GM21367 (cell line): ENCODE measurements at regions not wholly inside any gene's neighbourhood (a gene's known extent, or its start where the extent isn't known, plus 50 kb on each side); places are given as distances from the start of the nearest gene placed in this dataset.

Experiments used
- ATAC-seq: cut with Tn5 transposase; IDR thresholded peaks from one replicate; pipeline ENCODE4 v1.9.1; 2021; ENCODE audit not compliant: unreplicated experiment

DNA sequence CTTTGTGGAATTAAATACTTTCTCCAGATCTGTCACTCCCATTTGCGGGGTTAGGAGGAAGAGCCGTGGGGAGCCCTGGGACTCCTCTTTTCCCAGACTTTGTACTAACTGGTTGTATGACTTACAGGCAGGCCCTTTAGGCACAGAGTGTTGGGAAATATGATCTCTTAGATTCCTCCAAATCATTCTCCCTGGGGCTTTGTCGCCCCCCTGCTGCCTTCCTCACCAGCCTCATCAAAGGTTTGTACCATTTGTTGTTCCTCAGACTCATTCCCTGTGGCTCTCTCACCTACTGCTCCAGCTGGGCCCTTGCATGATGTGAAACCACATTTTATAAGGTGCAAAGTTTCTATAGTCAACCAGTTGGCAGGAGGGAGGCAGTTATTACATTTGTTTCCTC lies 56.4 kb downstream of the CRYGS start:
- no peak for ATAC-seq

- no peak for ATAC-seq
Observed at GRCh38 chr3:186487037-186487436, 57.1 kb downstream of the CRYGS start.

DNA sequence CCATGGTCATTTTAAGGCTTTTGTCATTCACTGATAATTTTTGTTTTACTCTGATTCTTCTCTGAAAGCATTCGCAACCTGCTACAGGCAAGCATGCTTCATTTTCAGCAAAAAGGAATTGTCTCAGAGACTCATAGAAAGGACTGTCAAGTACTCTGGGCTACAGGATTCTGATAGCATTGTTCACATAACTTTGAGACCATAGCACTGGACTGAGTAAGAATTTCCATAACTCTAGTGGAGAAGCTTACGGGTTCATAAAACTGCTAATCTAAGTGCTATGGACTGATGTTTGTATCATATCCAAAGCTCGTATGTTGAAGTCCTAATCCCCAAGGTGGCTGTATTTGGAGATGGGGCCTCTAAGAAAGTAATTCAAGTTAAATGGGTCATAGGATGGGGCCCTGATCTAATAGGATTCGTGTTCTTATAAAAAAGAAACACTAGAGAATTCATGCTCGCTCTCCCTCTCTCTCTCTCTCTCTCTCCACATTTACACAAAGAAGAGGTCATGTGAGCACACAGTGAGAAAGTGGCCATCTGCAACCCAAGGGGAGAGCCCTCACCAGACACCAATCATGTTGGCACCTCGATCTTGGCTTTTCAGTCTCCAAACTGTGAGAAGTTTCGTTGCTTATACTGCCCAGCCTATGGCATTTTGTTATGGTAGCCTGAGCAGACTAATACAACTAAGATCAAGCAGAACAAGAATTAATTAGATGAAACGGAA lies 60.4 kb downstream of the CRYGS start:
- ATAC-seq: no peak

- no peak for ATAC-seq
Observed at GRCh38 chr3:186481526-186481925, 62.7 kb downstream of the CRYGS start.

DNA sequence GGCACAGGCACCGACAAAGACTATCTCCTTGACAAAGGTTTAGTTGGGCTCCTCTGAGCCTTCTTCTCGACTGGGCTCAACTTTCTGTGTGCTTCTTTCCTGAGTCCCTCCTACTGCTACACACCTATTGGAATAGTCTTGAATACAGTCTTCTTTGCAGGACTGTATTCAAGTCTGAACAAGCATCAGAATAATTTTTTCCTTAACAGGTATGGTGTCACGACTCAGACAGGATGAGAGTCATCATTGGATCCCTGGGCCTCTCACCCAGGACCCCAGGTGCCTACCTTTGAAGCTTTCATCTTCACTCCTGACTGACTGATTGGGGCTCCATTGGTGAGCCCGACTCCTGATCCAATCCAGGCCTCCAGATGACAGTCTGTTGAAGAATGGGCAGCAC lies 66.3 kb downstream of the CRYGS start:
- ATAC-seq: no peak

DNA sequence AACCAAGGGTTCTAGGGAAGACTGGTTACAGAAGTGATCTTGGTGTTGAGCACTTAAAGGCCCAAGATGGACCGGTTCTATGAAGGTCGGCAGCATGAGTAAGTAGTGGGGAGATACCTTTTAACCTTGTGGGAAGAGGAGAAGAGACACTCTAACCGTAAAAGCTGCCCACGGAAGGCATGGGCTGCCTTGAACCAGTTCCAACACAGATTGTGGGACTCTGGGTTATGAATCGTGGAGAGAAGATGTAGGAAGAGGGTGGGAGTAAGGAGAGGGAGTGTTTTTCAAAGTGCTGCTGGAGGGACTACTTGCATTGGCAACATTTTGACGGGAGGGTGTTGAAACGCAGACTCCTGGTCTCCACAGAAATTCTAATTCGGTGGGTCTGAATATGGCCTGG lies 67.1 kb downstream of the CRYGS start:
- ATAC-seq: no peak

- ATAC-seq: no peak
Observed at GRCh38 chr3:186476541-186476940, 67.6 kb downstream of the CRYGS start.

DNA sequence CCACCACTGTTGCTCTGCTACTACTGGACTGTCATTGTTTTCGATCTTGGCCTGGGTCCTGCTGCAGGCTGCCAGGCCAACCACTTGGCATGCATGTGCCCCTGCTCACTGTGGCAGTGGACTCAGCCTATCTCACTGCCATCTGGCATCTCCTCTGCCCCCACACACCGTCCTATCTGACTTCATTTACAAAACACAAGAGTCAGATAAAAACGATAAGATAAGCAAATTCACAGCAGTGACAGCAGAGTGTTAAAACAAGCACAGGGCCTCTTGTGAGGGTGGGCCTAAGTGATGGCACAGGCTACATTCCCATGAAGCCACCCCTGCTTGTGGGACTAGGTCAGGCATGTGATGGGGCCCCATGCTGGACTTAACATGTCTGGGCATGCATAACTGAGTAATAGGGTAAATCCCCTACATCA lies 68.1 kb downstream of the CRYGS start:
- ATAC-seq: no peak

GRCh38 chr3:186473166-186473565 lies 71.0 kb downstream of the CRYGS start:
- no peak for ATAC-seq

- no peak for ATAC-seq
Observed at GRCh38 chr3:186472456-186473008, 71.6 kb downstream of the CRYGS start.

- ATAC-seq: no peak
Observed at GRCh38 chr3:186471771-186472170, 72.4 kb downstream of the CRYGS start.

GRCh38 chr3:186469525-186469924 lies 74.7 kb downstream of the CRYGS start:
- no peak for ATAC-seq

GRCh38 chr3:186467969-186468368 lies 76.2 kb downstream of the CRYGS start:
- ATAC-seq: no peak

- no peak for ATAC-seq
Observed at GRCh38 chr3:186466391-186466974, 77.7 kb downstream of the CRYGS start.

GRCh38 chr3:186465508-186465907 lies 78.7 kb downstream of the CRYGS start:
- no peak for ATAC-seq

DNA sequence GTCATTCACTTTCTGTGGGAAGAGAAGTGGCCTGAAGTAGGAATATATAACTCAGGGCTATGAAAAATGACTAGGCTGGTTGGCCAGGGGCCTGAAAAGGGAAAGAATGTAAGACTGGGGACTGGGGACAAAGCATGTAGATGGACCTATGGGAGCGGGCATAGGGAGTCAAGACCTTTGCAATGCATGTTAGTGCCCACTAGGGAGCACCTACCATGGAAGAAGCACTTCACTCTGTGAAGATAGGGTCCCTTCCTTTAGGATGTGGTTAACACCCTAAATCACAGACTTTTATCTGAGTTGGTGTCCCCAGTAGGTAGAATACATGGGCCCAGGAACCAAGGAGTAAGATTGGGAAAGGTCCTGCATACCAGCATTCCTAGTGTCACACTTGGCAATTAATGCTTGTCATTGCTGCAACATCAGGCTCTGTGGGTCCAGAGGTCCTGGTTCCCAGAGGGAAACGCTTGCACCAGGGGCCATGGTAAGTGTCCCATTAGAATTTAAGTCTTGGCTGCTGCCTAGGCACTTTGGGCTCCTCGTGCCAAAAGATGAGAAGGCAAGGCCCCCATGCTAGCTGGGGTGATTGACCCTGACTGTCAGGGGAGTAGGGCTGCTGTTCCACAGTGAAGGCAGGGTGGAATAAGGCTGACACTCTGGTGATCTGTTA lies 79.6 kb downstream of the CRYGS start:
- ATAC-seq: no peak

- no peak for ATAC-seq
Observed at GRCh38 chr3:186461141-186461540, 83.0 kb downstream of the CRYGS start.

DNA sequence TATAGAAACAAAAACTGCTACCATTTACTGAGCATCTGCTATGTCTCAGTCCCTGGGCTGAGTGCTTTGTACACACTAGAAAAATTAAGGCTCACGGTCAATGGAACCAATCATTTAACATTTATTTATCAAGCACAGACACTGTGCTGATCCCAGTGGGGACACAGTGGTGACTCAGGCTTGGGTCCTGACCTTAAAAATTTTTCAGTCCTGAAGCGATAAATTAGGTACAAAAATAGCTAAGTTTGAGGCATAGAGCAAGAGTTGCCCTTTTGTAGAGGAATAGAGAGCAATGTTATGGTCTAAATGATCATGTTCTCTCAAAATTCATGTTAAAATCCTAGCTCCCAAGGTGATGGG lies 85.1 kb downstream of the CRYGS start:
- ATAC-seq: no peak

- no peak for ATAC-seq
Observed at GRCh38 chr3:186458306-186459107, 85.7 kb downstream of the CRYGS start.

- no peak for ATAC-seq
Observed at GRCh38 chr3:186457236-186457635, 86.9 kb downstream of the CRYGS start.

GRCh38 chr3:186456731-186457191 lies 87.4 kb downstream of the CRYGS start:
- ATAC-seq: no peak
